Left ventricle myocardium inferior (tissue), 1 donor: ENCODE measurements at regions not wholly inside any gene's neighbourhood (a gene's known extent, or its start where the extent isn't known, plus 50 kb on each side); places are given as distances from the start of the nearest gene placed in this dataset.
"Not testable (repeated sequence)": the region's sequence is repeated elsewhere in the genome, so short reads cannot be mapped to it uniquely, and the experiment has no call there.

Experiments used
- DNase-seq: peaks from one replicate; pipeline ENCODE4 v3.0.0-alpha.2; 2020
- H3K27ac ChIP-seq: fragments of 200-600 bp; replicated peaks from 2 replicates; pipeline ENCODE4 v1.8.0; 2021
- H3K27me3 ChIP-seq: fragments of 200-600 bp; 2 replicates; pipeline ENCODE4 v1.8.0; 2021; ENCODE audit warnings: low read depth
- H3K36me3 ChIP-seq: fragments of 200-600 bp; 2 replicates; pipeline ENCODE4 v1.8.0; 2021
- H3K4me1 ChIP-seq: fragments of 200-600 bp; 2 replicates; pipeline ENCODE4 v1.8.0; 2021
- H3K4me3 ChIP-seq: fragments of 200-600 bp; 2 replicates; pipeline ENCODE4 v1.8.0; 2021; ENCODE audit warnings: mild to moderate bottlenecking, moderate library complexity
- H3K9me3 ChIP-seq: fragments of 200-600 bp; replicated peaks from 2 replicates; pipeline ENCODE4 v1.8.0; 2021
- intact Hi-C: fragments of 100-400 bp; cut with micrococcal nuclease; formaldehyde crosslinking; loops from one replicate; pipeline ENCODE4 v1.11.0; 2022
- TF ChIP-seq, protein P1 (sequence below): fragments of 200-600 bp; IDR thresholded peaks from 2 replicates; pipeline ENCODE4 v1.8.0; 2021; ENCODE audit warnings: antibody characterized with exemption, mild to moderate bottlenecking, borderline replicate concordance
- donor health status: DM: no; HTN: yes; CAD: no; lungs with severe emphysema.

DNA sequence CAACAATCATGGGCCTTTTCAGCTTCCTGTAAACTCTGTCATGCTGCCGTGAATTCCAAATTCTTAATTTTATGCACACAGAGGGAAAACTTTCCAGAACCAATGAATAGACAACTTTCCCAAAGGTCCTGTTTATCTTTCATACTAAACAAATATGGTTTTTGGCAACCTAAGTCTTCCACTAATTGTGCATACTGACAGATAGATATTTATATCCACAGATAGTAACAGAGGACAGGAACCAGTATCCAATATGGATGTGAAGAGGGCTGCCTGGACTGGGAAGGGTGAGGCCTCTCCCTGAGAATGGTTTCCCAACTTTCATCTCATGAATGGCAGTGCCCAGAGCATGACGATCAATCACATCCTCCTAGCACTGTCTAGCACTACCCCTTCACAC is 80.4 kb downstream of the MRPL57 start:
- no peaks in the 10 kb centered on the region for H3K36me3 ChIP-seq
- intact Hi-C loops, result no loop called here
- DNase-seq, result no peak
- no peak overlapping the region for H3K27ac ChIP-seq
- TF ChIP-seq, protein P1, sequence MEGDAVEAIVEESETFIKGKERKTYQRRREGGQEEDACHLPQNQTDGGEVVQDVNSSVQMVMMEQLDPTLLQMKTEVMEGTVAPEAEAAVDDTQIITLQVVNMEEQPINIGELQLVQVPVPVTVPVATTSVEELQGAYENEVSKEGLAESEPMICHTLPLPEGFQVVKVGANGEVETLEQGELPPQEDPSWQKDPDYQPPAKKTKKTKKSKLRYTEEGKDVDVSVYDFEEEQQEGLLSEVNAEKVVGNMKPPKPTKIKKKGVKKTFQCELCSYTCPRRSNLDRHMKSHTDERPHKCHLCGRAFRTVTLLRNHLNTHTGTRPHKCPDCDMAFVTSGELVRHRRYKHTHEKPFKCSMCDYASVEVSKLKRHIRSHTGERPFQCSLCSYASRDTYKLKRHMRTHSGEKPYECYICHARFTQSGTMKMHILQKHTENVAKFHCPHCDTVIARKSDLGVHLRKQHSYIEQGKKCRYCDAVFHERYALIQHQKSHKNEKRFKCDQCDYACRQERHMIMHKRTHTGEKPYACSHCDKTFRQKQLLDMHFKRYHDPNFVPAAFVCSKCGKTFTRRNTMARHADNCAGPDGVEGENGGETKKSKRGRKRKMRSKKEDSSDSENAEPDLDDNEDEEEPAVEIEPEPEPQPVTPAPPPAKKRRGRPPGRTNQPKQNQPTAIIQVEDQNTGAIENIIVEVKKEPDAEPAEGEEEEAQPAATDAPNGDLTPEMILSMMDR, result no peak
- H3K4me3 ChIP-seq, result no peak overlapping the region
- H3K9me3 ChIP-seq, result no peaks in the 10 kb centered on the region
- no peaks in the 10 kb centered on the region for H3K4me1 ChIP-seq
- peaks cover 14% of the 10 kb centered on the region for H3K27me3 ChIP-seq

DNA sequence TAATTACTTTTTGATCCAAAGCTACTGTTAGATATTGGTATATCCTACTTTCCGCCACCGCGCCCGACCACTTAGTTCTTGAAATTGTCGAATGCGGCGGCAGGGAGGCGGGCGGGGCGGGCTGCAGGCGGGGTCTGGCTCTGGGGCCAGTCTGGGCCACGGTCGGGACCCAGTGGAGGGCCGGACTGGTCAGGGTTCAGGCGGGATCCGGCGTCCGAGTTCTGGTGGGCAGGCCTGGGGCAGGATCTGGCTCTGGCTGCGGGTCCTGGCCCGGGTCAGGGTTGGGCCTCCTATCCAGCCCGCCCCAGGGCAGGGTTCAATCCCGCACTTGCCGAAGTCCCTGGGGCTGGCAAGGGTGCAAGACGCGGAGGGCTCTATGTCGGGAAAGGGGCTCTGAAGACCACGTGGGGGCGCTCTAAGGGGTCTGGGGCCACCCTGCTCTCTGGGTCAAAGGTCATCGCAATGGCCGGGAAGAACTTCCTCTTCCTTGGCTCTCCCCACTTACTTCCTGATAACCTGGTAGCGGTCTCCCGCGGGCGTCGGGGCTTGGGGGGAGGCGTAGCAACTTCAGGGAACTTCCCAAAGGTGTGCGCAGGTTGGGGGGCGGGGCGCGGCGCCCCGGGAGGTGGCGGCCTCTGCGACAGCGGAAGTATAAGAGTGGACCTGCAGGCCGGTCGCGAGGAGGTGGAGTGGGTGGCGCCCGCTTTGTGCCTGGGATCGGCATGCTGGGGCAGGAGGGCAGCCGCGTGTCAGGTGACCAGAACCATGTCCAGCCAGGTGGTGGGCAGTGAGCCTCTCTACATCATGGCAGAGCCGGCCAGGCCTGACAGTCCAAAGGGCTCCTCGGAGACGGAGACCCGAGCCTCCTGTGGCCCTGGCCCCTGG is 83.4 kb downstream of the MRPL57 start:
- DNase-seq, result no peak
- Histone ChIP-seq H3K27me3 (no peaks in the 10 kb centered on the region), H3K9me3 (no peaks in the 10 kb centered on the region), H3K4me3 (no peak overlapping the region), H3K27ac (no peak overlapping the region), H3K4me1 (no peaks in the 10 kb centered on the region), H3K36me3 (no peaks in the 10 kb centered on the region)
- TF ChIP-seq, protein P1, result no peak
- intact Hi-C loops, result no loop called here

DNA sequence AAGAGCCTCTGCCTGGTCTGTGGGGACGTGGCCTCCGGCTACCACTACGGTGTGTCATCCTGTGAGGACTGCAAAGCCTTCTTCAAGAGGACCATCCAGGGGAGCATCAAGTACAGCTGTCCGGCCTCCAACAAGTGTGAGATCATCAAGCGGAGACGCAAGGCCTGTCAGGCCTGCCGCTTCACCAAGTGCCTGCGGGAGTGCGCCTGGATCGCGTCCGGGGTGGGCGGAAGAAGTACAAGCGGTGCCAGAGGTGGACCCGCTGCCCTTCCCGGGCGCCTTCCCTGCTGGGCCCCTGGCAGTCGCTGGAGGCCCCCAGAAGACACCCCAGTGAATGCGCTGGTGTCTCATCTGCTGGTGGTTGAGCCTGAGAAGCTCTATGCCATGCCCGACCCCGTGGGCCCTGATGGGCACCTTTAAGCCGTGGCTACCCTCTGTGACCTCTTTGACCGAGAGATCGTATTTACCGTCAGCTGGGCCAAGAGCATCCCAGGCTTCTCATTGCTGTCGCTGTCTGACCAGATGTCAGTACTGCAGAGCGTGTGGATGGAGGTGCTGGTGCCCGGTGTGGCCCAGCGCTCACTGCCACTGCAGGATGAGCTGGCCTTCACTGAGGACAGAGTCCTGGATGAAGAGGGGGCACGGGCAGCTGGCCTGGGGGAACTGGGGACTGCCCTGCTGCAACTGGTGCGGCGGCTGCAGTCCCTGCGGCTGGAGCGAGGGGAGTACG is 84.3 kb downstream of the MRPL57 start:
- H3K4me1 ChIP-seq, H3K36me3 ChIP-seq, H3K4me3 ChIP-seq, H3K27ac ChIP-seq, intact Hi-C loops, DNase-seq, H3K27me3 ChIP-seq, H3K9me3 ChIP-seq: not testable (repeated sequence)

- intact Hi-C loops, DNase-seq, H3K4me1 ChIP-seq: not testable (repeated sequence)
Observed at GRCh38 chr13:21261487-21262216, 85.2 kb downstream of the MRPL57 start.

DNA sequence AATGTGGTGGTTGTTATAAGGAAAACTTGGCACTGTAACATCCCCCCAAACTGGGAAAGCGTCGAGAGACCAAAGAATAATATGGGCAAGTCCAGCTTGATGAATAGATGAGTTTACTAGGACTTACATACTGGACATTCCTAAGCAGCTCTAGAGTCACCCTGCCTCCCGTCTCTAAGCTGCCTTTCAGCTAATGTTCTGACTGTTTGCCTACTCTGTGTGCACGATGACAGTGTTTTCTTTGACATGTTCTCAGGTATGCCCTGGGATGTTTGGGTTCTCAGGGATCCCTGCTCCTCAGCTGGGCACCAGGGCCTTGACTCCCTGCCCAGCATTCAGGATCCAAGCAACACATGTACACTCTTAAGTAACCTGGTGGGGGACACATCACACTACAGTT is 87.5 kb downstream of the MRPL57 start:
- intact Hi-C loops, result not testable (repeated sequence)

More at GRCh38 chr13:21261487-21262216, 85.2 kb downstream of the MRPL57 start:
- H3K27me3 ChIP-seq, H3K9me3 ChIP-seq, H3K27ac ChIP-seq, H3K36me3 ChIP-seq, H3K4me3 ChIP-seq: not testable (repeated sequence)

DNA sequence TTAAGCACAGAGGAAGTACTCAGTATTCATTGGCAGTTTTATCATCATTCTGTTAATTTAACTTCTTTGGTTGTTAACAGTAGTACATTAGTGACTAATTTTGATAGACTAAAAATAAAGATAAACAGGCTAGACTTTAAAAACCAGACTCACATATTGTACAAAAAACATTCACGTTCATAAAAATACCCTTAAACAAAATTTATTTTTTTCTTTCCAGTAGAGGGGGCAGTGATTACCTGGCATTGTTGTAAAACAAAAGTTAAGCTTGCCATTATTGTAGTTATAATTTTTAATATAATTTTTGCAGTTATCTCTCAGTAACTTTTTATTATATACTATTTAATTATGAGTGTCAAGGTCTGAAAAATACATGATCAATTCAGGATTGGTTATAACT is 92.0 kb downstream of the MRPL57 start:
- DNase-seq, result not testable (repeated sequence)

More for the DNA sequence above, 87.5 kb downstream of the MRPL57 start:
- H3K27me3 ChIP-seq, H3K36me3 ChIP-seq, H3K9me3 ChIP-seq, DNase-seq, H3K4me3 ChIP-seq, H3K27ac ChIP-seq, H3K4me1 ChIP-seq: not testable (repeated sequence)

GRCh38 chr13:21272439-21272838 is 96.0 kb downstream of the MRPL57 start:
- H3K9me3 ChIP-seq, H3K36me3 ChIP-seq, intact Hi-C loops, H3K27ac ChIP-seq, H3K27me3 ChIP-seq, H3K4me1 ChIP-seq, H3K4me3 ChIP-seq, DNase-seq: not testable (repeated sequence)

More for the DNA sequence above, 92.0 kb downstream of the MRPL57 start:
- H3K9me3 ChIP-seq, H3K4me1 ChIP-seq, H3K4me3 ChIP-seq, intact Hi-C loops, H3K36me3 ChIP-seq, H3K27me3 ChIP-seq, H3K27ac ChIP-seq: not testable (repeated sequence)
- TF ChIP-seq, protein P1, result peak; percentile 14

DNA sequence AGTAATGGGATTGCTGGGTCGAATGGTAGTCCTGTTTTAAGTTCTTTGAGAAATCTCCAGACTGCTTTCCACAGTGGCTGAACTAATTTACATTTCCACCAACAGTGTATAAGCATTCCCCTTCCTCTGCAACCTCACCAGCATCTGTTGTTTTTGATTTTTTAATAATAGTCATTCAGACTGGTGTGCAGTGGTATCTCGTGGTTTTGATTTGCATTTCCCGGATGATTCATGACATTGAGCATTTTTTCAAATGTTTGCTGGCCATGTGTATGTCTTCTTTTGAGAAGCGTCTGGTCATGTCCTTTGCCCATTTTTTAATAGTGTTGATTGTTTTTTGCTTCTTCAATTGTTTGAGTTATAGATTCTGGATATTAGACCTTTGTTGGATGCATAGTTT is 98.0 kb downstream of the MRPL57 start:
- H3K36me3 ChIP-seq, H3K4me1 ChIP-seq, H3K4me3 ChIP-seq, H3K9me3 ChIP-seq, DNase-seq, H3K27me3 ChIP-seq, H3K27ac ChIP-seq, intact Hi-C loops: not testable (repeated sequence)
